Chondrocyte (in vitro differentiated cells): ENCODE measurements at regions not wholly inside any gene's neighbourhood (a gene's known extent, or its start where the extent isn't known, plus 50 kb on each side); places are given as distances from the start of the nearest gene placed in this dataset.

Experiments
- DNase-seq: peaks from one replicate; pipeline ENCODE4 v3.0.0; 2021; ENCODE audit warnings: mixed read lengths, low spot score
- H3K27ac Mint-ChIP-seq: one replicate; pipeline ENCODE4 v1.8.0; 2021; ENCODE audit warnings: mild to moderate bottlenecking, moderate library complexity, mixed read lengths; ENCODE audit not compliant: unreplicated experiment
- H3K27me3 Mint-ChIP-seq: 2 replicates; pipeline ENCODE4 v1.8.0; 2021; ENCODE audit warnings: low read depth, mixed read lengths
- H3K36me3 Mint-ChIP-seq: 2 replicates; pipeline ENCODE4 v1.8.0; 2021; ENCODE audit warnings: low read depth, mixed read lengths
- H3K4me1 Mint-ChIP-seq: 2 replicates; pipeline ENCODE4 v1.8.0; 2021; ENCODE audit warnings: low read depth, mild to moderate bottlenecking, mixed read lengths
- H3K4me3 Mint-ChIP-seq: one replicate; pipeline ENCODE4 v1.8.0; 2021; ENCODE audit warnings: mild to moderate bottlenecking, moderate library complexity, mixed read lengths; ENCODE audit not compliant: unreplicated experiment
- H3K9me3 Mint-ChIP-seq: 2 replicates; pipeline ENCODE4 v1.8.0; 2021; ENCODE audit warnings: low read depth, mixed read lengths
- TF ChIP-seq, protein P1 (sequence below): fragments of 200-600 bp; sonication (generic); IDR thresholded peaks from 2 replicates; pipeline ENCODE4 v1.5.0; 2021; ENCODE audit warnings: antibody characterized with exemption, mild to moderate bottlenecking, moderate library complexity

DNA sequence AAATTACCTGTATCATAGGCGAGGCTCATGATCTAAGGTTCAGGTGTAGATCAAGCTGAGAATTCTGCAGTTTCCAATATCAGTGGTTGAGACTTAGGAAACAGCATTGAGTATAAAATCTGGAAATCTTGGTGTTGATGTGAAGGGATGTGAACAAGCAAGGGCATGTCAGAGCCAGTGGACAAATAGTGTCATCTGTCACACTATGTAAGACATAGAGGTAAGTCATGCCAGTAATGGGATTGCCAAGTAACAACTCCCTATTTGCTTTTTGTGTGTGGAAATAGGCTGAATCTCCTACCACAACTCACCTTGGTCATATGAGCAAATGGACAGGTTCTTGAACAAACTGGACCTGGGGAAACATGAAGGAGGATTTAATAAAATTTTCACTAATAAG, 334.5 kb upstream of the EMCN start:
- Mint-ChIP-seq H3K36me3 (peaks cover 2% of the 10 kb centered on the region), H3K9me3 (peaks cover 5% of the 10 kb centered on the region), H3K27me3 (peaks cover 6% of the 10 kb centered on the region), H3K27ac (no peak overlapping the region), H3K4me1 (no peaks in the 10 kb centered on the region), H3K4me3 (no peak overlapping the region)
- TF ChIP-seq, protein P1, sequence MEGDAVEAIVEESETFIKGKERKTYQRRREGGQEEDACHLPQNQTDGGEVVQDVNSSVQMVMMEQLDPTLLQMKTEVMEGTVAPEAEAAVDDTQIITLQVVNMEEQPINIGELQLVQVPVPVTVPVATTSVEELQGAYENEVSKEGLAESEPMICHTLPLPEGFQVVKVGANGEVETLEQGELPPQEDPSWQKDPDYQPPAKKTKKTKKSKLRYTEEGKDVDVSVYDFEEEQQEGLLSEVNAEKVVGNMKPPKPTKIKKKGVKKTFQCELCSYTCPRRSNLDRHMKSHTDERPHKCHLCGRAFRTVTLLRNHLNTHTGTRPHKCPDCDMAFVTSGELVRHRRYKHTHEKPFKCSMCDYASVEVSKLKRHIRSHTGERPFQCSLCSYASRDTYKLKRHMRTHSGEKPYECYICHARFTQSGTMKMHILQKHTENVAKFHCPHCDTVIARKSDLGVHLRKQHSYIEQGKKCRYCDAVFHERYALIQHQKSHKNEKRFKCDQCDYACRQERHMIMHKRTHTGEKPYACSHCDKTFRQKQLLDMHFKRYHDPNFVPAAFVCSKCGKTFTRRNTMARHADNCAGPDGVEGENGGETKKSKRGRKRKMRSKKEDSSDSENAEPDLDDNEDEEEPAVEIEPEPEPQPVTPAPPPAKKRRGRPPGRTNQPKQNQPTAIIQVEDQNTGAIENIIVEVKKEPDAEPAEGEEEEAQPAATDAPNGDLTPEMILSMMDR: no peak
- DNase-seq: no peak

DNA sequence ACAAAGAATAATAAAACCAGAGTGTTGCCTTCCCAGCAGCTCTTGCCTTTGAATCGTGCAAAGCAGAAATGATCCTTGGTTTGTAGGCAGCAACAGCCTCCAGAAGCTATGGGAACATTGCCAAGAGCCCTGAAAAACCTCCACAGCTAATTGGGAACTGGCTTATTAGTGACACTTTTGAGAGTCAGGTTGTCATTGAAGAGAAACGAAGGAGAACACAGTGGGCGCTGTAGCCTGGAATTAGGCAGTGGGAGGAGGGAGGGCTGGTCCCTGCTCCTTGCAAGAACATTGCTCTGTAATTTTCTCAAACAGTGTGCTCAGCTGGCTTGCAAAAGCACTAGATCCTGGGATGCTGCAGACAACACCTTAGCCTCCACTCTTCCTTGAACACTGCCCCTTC, 331.5 kb upstream of the EMCN start:
- Mint-ChIP-seq H3K27ac (no peak overlapping the region), H3K36me3 (no peaks in the 10 kb centered on the region), H3K4me3 (no peak overlapping the region), H3K4me1 (no peaks in the 10 kb centered on the region), H3K9me3 (no peaks in the 10 kb centered on the region), H3K27me3 (no peaks in the 10 kb centered on the region)
- no peak for DNase-seq
- TF ChIP-seq, protein P1: no peak

DNA sequence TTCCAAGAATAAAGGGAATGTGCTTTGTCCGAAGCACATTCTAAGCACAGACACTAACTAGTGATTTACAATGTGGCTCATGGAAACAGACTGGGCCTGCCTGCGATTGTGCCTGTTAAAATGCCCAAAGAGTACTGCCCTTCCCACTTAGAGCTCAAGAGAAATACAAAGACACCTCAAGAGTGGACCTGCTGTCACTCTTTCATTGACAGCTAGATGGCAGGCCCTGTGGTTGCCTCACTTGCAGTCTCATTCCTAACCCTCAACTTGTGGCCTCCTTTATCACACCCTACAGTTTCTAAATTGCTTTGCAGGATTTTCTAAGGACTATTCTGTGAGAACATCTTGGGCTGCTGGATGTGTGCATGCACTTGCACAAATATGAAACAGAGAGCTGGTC, 331.0 kb upstream of the EMCN start:
- Mint-ChIP-seq H3K9me3 (no peaks in the 10 kb centered on the region), H3K4me3 (no peak overlapping the region), H3K27ac (no peak overlapping the region), H3K27me3 (no peaks in the 10 kb centered on the region), H3K4me1 (no peaks in the 10 kb centered on the region), H3K36me3 (no peaks in the 10 kb centered on the region)
- no peak for DNase-seq
- TF ChIP-seq, protein P1: peak; percentile 45

DNA sequence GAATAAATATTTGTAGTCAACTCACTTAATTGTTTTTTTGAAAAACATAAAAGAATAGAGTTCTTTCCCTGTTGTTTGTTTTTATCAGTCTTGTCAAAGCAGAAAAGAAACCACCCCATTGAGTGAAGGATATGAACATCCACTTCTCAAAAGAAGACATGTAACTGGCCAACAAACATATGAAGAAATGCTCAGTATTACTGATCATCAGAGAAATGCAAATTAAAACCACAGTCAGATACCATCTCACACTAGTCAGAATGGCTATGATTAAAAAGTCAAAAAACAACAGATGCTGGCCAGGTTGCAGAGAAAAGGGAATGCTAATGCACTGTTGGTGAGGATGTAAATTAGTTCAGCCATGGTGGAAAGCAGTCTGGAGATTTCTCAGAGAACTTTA, 326.1 kb upstream of the EMCN start:
- H3K36me3 Mint-ChIP-seq: peaks cover 2% of the 10 kb centered on the region
- H3K9me3 Mint-ChIP-seq: no peaks in the 10 kb centered on the region
- H3K27ac Mint-ChIP-seq: no peak overlapping the region
- H3K4me3 Mint-ChIP-seq: no peak overlapping the region
- H3K4me1 Mint-ChIP-seq: no peaks in the 10 kb centered on the region
- DNase-seq: no peak
- H3K27me3 Mint-ChIP-seq: no peaks in the 10 kb centered on the region
- TF ChIP-seq, protein P1: no peak

DNA sequence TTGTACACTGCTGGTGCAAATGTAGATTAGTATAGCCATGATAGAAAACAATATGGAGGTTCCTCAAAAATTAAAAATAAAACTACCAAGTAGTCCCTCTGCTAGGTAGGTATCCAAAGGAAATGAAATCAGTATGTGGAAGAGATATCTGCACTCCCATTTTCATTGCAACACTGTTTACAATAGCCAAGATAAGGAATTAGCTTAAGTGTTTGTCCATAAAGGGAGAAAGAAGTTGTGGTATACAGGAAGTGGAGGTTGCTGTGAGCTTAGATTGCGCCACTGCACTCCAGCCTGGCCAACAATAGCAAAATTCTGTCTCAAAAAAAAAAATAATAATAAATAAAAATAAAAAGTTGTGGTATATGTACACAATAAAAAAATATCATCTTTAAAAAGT, 325.0 kb upstream of the EMCN start:
- Mint-ChIP-seq H3K4me1 (no peaks in the 10 kb centered on the region), H3K4me3 (no peak overlapping the region), H3K27ac (no peak overlapping the region), H3K9me3 (no peaks in the 10 kb centered on the region), H3K27me3 (no peaks in the 10 kb centered on the region), H3K36me3 (peaks cover 2% of the 10 kb centered on the region)
- TF ChIP-seq, protein P1: no peak
- DNase-seq: no peak
